ACC112 (cell line): ENCODE measurements at regions not wholly inside any gene's neighbourhood (a gene's known extent, or its start where the extent isn't known, plus 50 kb on each side); places are given as distances from the start of the nearest gene placed in this dataset.
"Not testable (repeated sequence)": the region's sequence is repeated elsewhere in the genome, so short reads cannot be mapped to it uniquely, and the experiment has no call there.

ENCODE experiments used
- H2AFZ ChIP-seq: fragments of 200-600 bp; sonication (generic); one replicate; pipeline ENCODE4 v1.6.0; 2017; ENCODE audit warnings: antibody characterized with exemption, low read length; ENCODE audit not compliant: unreplicated experiment
- H3K27ac ChIP-seq: fragments of 200-600 bp; sonication (generic); 2 replicates; pipeline ENCODE4 v1.5.1; 2014; ENCODE audit warnings: low read depth, mild to moderate bottlenecking, antibody characterized with exemption, low read length, moderate library complexity
- H3K27me3 ChIP-seq: fragments of 200-600 bp; sonication (generic); 2 replicates; pipeline ENCODE4 v1.6.1; 2014; ENCODE audit warnings: mild to moderate bottlenecking, antibody characterized with exemption, low read length, moderate library complexity, mixed read lengths; ENCODE audit not compliant: insufficient read depth
- H3K36me3 ChIP-seq: fragments of 200-600 bp; sonication (generic); 2 replicates; pipeline ENCODE4 v1.6.1; 2016; ENCODE audit warnings: mild to moderate bottlenecking, antibody characterized with exemption, low read length, moderate library complexity, mixed read lengths; ENCODE audit not compliant: insufficient read depth
- H3K4me1 ChIP-seq: fragments of 200-600 bp; sonication (generic); one replicate; pipeline ENCODE4 v1.6.1; 2016; ENCODE audit warnings: low read length, mixed read lengths; ENCODE audit not compliant: insufficient read depth, unreplicated experiment, control insufficient read depth
- H3K4me3 ChIP-seq: fragments of 200-600 bp; sonication (generic); 2 replicates; pipeline ENCODE4 v1.5.1; 2014; ENCODE audit warnings: mild to moderate bottlenecking, low read depth, low read length
- H3K79me2 ChIP-seq: fragments of 200-600 bp; sonication (generic); one replicate; pipeline ENCODE4 v1.6.0; 2016; ENCODE audit warnings: low read length; ENCODE audit not compliant: control insufficient read depth, unreplicated experiment, insufficient read depth

- not testable (repeated sequence) for H3K36me3 ChIP-seq, H3K27me3 ChIP-seq, H3K79me2 ChIP-seq
- Histone ChIP-seq H3K4me1 (peaks cover 24% of the 10 kb centered on the region), H3K27ac (peak overlapping the region; percentile 73), H3K4me3 (0 out of 2 replicates have a peak overlapping the region, but pooled peaks have one; percentile 41), H2AFZ (peak overlapping the region; percentile 58)
These were observed 205.4 kb downstream of the BCAS1 start for GRCh38 chr20:53864765-53865683.

GRCh38 chr20:53863923-53864641, 206.3 kb downstream of the BCAS1 start:
- H3K27ac ChIP-seq, H3K79me2 ChIP-seq, H3K27me3 ChIP-seq, H2AFZ ChIP-seq, H3K4me3 ChIP-seq, H3K36me3 ChIP-seq: not testable (repeated sequence)
- H3K4me1 ChIP-seq, result peaks cover 23% of the 10 kb centered on the region

GRCh38 chr20:53863535-53863922, 206.9 kb downstream of the BCAS1 start:
- H3K4me1 ChIP-seq, result peaks cover 23% of the 10 kb centered on the region
- H3K27ac ChIP-seq, H3K79me2 ChIP-seq, H3K27me3 ChIP-seq, H3K4me3 ChIP-seq, H2AFZ ChIP-seq, H3K36me3 ChIP-seq: not testable (repeated sequence)

- H3K4me1 ChIP-seq, result peaks cover 24% of the 10 kb centered on the region
- not testable (repeated sequence) for H3K36me3 ChIP-seq, H3K27me3 ChIP-seq, H2AFZ ChIP-seq, H3K4me3 ChIP-seq, H3K27ac ChIP-seq, H3K79me2 ChIP-seq
These were observed 207.4 kb downstream of the BCAS1 start for GRCh38 chr20:53863039-53863438.

GRCh38 chr20:53862490-53862889, 207.9 kb downstream of the BCAS1 start:
- not testable (repeated sequence) for H3K27me3 ChIP-seq, H3K27ac ChIP-seq
- H3K4me1 ChIP-seq, result peaks cover 29% of the 10 kb centered on the region

GRCh38 chr20:53862136-53862397, 208.3 kb downstream of the BCAS1 start:
- H3K27ac ChIP-seq, H3K4me3 ChIP-seq, H3K27me3 ChIP-seq, H2AFZ ChIP-seq, H3K36me3 ChIP-seq, H3K79me2 ChIP-seq: not testable (repeated sequence)
- peaks cover 27% of the 10 kb centered on the region for H3K4me1 ChIP-seq

More at GRCh38 chr20:53862490-53862889, 207.9 kb downstream of the BCAS1 start:
- not testable (repeated sequence) for H3K36me3 ChIP-seq, H3K79me2 ChIP-seq, H2AFZ ChIP-seq, H3K4me3 ChIP-seq

- Histone ChIP-seq H3K79me2 (no peaks in the 10 kb centered on the region), H3K27ac (no peak overlapping the region), H2AFZ (peak overlapping the region; percentile 64), H3K27me3 (no peaks in the 10 kb centered on the region), H3K4me1 (peaks cover 9% of the 10 kb centered on the region), H3K36me3 (no peaks in the 10 kb centered on the region), H3K4me3 (no peak overlapping the region)
These were observed 210.7 kb downstream of the BCAS1 start for GRCh38 chr20:53859684-53860083.

GRCh38 chr20:53859009-53859408, 211.4 kb downstream of the BCAS1 start:
- H3K27me3 ChIP-seq, H2AFZ ChIP-seq, H3K4me1 ChIP-seq, H3K36me3 ChIP-seq, H3K79me2 ChIP-seq, H3K4me3 ChIP-seq, H3K27ac ChIP-seq: not testable (repeated sequence)

GRCh38 chr20:53858516-53858915, 211.9 kb downstream of the BCAS1 start:
- not testable (repeated sequence) for H3K27ac ChIP-seq, H3K36me3 ChIP-seq, H3K4me3 ChIP-seq, H2AFZ ChIP-seq, H3K79me2 ChIP-seq, H3K27me3 ChIP-seq, H3K4me1 ChIP-seq

- Histone ChIP-seq H2AFZ (peak overlapping the region; percentile 80), H3K36me3 (no peaks in the 10 kb centered on the region), H3K27ac (no peak overlapping the region), H3K79me2 (no peaks in the 10 kb centered on the region), H3K4me3 (no peak overlapping the region), H3K27me3 (no peaks in the 10 kb centered on the region), H3K4me1 (peaks cover 9% of the 10 kb centered on the region)
These were observed 212.6 kb downstream of the BCAS1 start for GRCh38 chr20:53857723-53858236.
